ENCODE measurements at regions not wholly inside any gene's neighbourhood (a gene's known extent, or its start where the extent isn't known, plus 50 kb on each side); places are given as distances from the start of the nearest gene placed in this dataset.

DNA sequence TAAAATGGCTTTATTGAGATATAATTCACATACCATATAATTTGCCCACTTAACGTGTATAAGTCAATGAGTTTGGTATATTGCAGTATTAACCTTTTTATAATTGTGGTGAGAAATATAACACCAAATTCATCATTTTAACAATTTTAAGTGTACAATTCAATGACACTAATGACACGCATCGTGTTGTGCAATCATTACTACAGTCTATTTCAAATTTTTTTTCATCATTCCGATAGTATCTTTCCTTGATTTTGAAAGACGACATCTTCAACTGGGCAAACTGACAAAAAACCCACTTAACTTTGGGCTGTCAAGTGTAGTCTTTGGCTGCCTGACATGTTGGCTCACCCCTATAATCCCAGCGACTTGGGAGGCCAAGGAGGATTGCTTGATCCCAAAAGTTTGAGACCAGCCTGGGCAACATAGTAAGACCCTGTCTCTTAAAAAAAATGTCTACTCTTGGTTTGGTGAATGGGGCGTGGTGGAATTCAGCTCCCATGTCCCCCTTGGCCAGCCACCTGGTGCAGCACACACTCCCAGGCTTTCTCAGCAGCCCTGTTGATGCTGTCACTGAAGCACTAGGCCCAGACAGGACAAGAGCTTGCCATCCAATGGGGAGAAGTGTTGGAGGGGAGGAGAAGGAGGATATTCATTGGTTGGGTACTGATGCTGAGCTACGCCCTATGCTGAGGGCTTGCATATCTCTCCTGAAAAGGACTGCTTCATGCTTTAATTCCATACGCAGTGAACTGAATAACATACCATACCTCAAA, 150.5 kb downstream of the CD83 start:
- Histone ChIP-seq H3K27ac (ENCODE audit: insufficient read depth, low read length) (no peak overlapping the region), H4K20me1 (ENCODE audit: control insufficient read depth, extremely low read depth, insufficient read depth, low read length) (no peaks in the 10 kb centered on the region), H2AFZ (ENCODE audit: low read length) (no peak overlapping the region), H3K36me3 (ENCODE audit: control insufficient read depth, insufficient read depth, low read length) (no peaks in the 10 kb centered on the region), H3K4me3 (replicated peaks in 1 of 4; ENCODE audit: control extremely low read depth in 1 of 4, insufficient read depth in 1 of 4, low read depth in 3 of 4, low read length in 4 of 4) (no peak overlapping the region), H3K9ac (ENCODE audit: insufficient read depth, low read length) (no peak overlapping the region), H3K9me3 (ENCODE audit: control insufficient read depth, insufficient read depth, low read depth, low read length) (no peaks in the 10 kb centered on the region), H3K27me3 (ENCODE audit: control insufficient read depth, insufficient read depth, low read length) (peaks cover 4% of the 10 kb centered on the region), H3K4me2 (ENCODE audit: extremely low read depth, insufficient read depth, low read length) (no peak overlapping the region), H3K4me1 (ENCODE audit: control insufficient read depth, extremely low read depth, insufficient read depth, low read length) (no peaks in the 10 kb centered on the region), H3K79me2 (ENCODE audit: control insufficient read depth, insufficient read depth, low read length) (no peaks in the 10 kb centered on the region)
- TF ChIP-seq, protein P1, sequence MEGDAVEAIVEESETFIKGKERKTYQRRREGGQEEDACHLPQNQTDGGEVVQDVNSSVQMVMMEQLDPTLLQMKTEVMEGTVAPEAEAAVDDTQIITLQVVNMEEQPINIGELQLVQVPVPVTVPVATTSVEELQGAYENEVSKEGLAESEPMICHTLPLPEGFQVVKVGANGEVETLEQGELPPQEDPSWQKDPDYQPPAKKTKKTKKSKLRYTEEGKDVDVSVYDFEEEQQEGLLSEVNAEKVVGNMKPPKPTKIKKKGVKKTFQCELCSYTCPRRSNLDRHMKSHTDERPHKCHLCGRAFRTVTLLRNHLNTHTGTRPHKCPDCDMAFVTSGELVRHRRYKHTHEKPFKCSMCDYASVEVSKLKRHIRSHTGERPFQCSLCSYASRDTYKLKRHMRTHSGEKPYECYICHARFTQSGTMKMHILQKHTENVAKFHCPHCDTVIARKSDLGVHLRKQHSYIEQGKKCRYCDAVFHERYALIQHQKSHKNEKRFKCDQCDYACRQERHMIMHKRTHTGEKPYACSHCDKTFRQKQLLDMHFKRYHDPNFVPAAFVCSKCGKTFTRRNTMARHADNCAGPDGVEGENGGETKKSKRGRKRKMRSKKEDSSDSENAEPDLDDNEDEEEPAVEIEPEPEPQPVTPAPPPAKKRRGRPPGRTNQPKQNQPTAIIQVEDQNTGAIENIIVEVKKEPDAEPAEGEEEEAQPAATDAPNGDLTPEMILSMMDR (conservative IDR thresholded peaks at IDR 0.05 in 1 of 2, IDR thresholded peaks at IDR 0.05 in 1 of 2; ENCODE audit: low read depth in 1 of 2, low read length in 2 of 2) = no peak
- TF ChIP-seq EZH2 (IDR thresholded peaks at IDR 0.05; ENCODE audit: low read length, missing control alignments) = no peak
- DNase-seq (ENCODE audit: low read depth in 2 of 2) = no peak

DNA sequence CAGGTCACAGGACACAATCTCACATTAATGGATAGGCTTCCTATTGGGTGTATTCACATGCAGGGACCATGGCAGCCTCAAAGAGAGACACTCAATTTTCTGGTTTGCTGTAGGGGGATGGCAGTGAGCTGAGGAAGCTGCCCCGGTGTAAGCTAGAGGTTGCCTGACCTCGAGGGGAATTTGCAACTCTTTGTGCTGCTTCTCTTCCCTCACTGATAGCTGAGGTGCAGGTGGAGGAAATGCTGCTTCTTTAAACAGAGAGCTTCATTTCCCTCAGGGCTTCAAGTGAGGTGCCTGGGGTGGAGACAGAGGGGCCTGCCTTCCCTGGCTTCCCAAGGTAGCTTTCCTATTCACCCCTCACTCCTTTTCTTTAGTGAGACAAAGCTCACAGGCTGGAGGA, 151.9 kb downstream of the CD83 start:
- no peak for DNase-seq (ENCODE audit: low read depth in 2 of 2)
- Histone ChIP-seq H3K9ac (ENCODE audit: insufficient read depth, low read length) (no peak overlapping the region), H3K79me2 (ENCODE audit: control insufficient read depth, insufficient read depth, low read length) (no peaks in the 10 kb centered on the region), H3K4me3 (replicated peaks in 1 of 4; ENCODE audit: control extremely low read depth in 1 of 4, insufficient read depth in 1 of 4, low read depth in 3 of 4, low read length in 4 of 4) (no peak overlapping the region), H3K36me3 (ENCODE audit: control insufficient read depth, insufficient read depth, low read length) (no peaks in the 10 kb centered on the region), H3K4me2 (ENCODE audit: extremely low read depth, insufficient read depth, low read length) (no peak overlapping the region), H3K27me3 (ENCODE audit: control insufficient read depth, insufficient read depth, low read length) (peaks cover 4% of the 10 kb centered on the region), H2AFZ (ENCODE audit: low read length) (no peak overlapping the region), H3K4me1 (ENCODE audit: control insufficient read depth, extremely low read depth, insufficient read depth, low read length) (no peaks in the 10 kb centered on the region), H3K27ac (ENCODE audit: insufficient read depth, low read length) (no peak overlapping the region), H4K20me1 (ENCODE audit: control insufficient read depth, extremely low read depth, insufficient read depth, low read length) (no peaks in the 10 kb centered on the region), H3K9me3 (ENCODE audit: control insufficient read depth, insufficient read depth, low read depth, low read length) (no peaks in the 10 kb centered on the region)
- no peak for TF ChIP-seq EZH2 (IDR thresholded peaks at IDR 0.05; ENCODE audit: low read length, missing control alignments)

DNA sequence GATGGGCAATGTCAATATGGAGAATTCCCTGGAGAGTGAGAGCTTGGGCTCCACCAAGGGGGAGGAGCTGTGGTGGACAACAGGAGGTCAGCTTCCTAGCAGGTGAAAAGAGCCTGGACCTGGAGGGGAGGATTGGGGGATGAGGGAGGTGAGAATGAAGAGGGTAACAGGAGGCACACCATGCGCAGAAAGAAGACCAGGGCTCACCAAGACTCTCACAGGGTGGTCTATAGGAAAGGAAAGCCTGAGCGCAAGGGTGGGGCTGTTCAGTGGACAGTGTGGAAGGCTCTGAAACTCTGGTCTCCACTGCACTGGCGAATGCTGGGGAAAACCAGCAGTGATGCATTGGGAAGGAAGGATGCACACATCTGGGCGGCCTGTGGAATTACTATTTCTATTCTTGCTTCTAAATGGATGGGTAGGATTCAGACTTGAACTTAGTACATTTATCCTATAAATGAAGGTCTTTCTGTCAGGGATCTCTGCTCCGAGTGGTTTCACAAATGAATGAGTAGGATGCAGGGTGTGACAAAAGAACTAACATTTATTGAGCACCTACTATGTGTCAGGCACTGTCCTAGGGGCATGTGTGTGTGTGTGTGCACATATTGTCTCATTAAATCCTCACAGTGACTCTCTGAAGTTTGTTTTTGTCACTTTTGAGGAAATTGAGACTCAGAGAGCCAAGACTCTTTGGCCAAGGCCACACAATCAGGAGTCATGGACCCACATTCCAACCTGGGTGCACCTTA, 152.7 kb downstream of the CD83 start:
- no peaks in the 10 kb centered on the region for H3K9me3 ChIP-seq (ENCODE audit: control insufficient read depth, insufficient read depth, low read depth, low read length)
- H3K27ac ChIP-seq (ENCODE audit: insufficient read depth, low read length) = no peak overlapping the region
- no peak overlapping the region for H3K9ac ChIP-seq (ENCODE audit: insufficient read depth, low read length)
- no peak overlapping the region for H2AFZ ChIP-seq (ENCODE audit: low read length)
- H3K4me3 ChIP-seq (replicated peaks in 1 of 4; ENCODE audit: control extremely low read depth in 1 of 4, insufficient read depth in 1 of 4, low read depth in 3 of 4, low read length in 4 of 4) = no peak overlapping the region
- no peaks in the 10 kb centered on the region for H3K4me1 ChIP-seq (ENCODE audit: control insufficient read depth, extremely low read depth, insufficient read depth, low read length)
- H4K20me1 ChIP-seq (ENCODE audit: control insufficient read depth, extremely low read depth, insufficient read depth, low read length) = no peaks in the 10 kb centered on the region
- DNase-seq (ENCODE audit: low read depth in 2 of 2) = no peak
- no peaks in the 10 kb centered on the region for H3K79me2 ChIP-seq (ENCODE audit: control insufficient read depth, insufficient read depth, low read length)
- H3K27me3 ChIP-seq (ENCODE audit: control insufficient read depth, insufficient read depth, low read length) = peaks cover 4% of the 10 kb centered on the region
- TF ChIP-seq, protein P1 (conservative IDR thresholded peaks at IDR 0.05 in 1 of 2, IDR thresholded peaks at IDR 0.05 in 1 of 2; ENCODE audit: low read depth in 1 of 2, low read length in 2 of 2) = no peak
- TF ChIP-seq EZH2 (IDR thresholded peaks at IDR 0.05; ENCODE audit: low read length, missing control alignments) = no peak
- H3K4me2 ChIP-seq (ENCODE audit: extremely low read depth, insufficient read depth, low read length) = no peak overlapping the region
- no peaks in the 10 kb centered on the region for H3K36me3 ChIP-seq (ENCODE audit: control insufficient read depth, insufficient read depth, low read length)
